A549 (cell line): ENCODE measurements at regions not wholly inside any gene's neighbourhood (a gene's known extent, or its start where the extent isn't known, plus 50 kb on each side); places are given as distances from the start of the nearest gene placed in this dataset.

Experiments
- ATAC-seq, 2 experiments: fragments of 200-7000 bp in 1 of 2; fragments of >200 bp in 1 of 2; cut with Nextera tagmentation in 1 of 2; cut with Tn5 transposase in 1 of 2; 3 replicates each; pipeline versions ENCODE4 v1.8.0 to v1.9.1; 2018 to 2020; ENCODE audit warnings: mild to moderate bottlenecking in 1 of 2, moderate library complexity in 1 of 2
- CTCF ChIA-PET: fragments of 300-600 bp; sonication (Branson Sonifier 250); formaldehyde crosslinking; extraction: SDS; loops from one replicate; lab custom pipeline; 2021; ENCODE audit warnings: antibody characterized with exemption, inconsistent platforms; lab: Yijun Ruan, JAX
- POLR2A ChIA-PET: fragments of 350-600 bp; formaldehyde crosslinking; extraction: SDS; loops from one replicate; lab custom pipeline; 2021; ENCODE audit warnings: antibody characterized with exemption, inconsistent platforms; lab: Yijun Ruan, JAX
- DNase-seq, 2 experiments: peaks; one replicate each; pipeline versions ENCODE4 v3.0.0 to v3.0.0-alpha.2; 2011 to 2016; ENCODE audit warnings: low read depth in 1 of 2, low spot score in 1 of 2
- FAIRE-seq: peaks from 2 replicates; lab custom pipeline; 2011; peaks lifted over from hg19 to GRCh38; lab: Jason Lieb, UNC
- H3K27ac ChIP-seq, 2 experiments: fragments of >200 bp; sonication (Bioruptor Twin); formaldehyde crosslinking; 3 replicates each; pipeline ENCODE4 v1.5.1; 2016 to 2017
- H3K4me1 ChIP-seq: fragments of >200 bp; sonication (Bioruptor Twin); formaldehyde crosslinking; 3 replicates; pipeline ENCODE4 v1.6.1; 2016
- H3K4me2 ChIP-seq: fragments of >200 bp; sonication (Bioruptor Twin); formaldehyde crosslinking; 3 replicates; pipeline ENCODE4 v1.6.1; 2016
- H3K4me3 ChIP-seq: fragments of >200 bp; sonication (Bioruptor Twin); formaldehyde crosslinking; 3 replicates; pipeline ENCODE4 v1.5.1; 2016
- H3K9me3 ChIP-seq: fragments of >200 bp; sonication (Bioruptor Twin); formaldehyde crosslinking; 3 replicates; pipeline ENCODE4 v1.6.1; 2016
- ATOH8 ChIP-seq: fragments of 250-450 bp; sonication (Bioruptor Pico); IDR thresholded peaks from 2 replicates; pipeline ENCODE4 v1.5.0; 2020; ENCODE audit warnings: low read depth, mild to moderate bottlenecking, moderate library complexity
- CEBPB ChIP-seq, 2 experiments: fragments of >200 bp in 1 of 2; sonication (Bioruptor Twin) in 1 of 2; formaldehyde crosslinking in 1 of 2; IDR thresholded peaks; 2 replicates each; pipeline ENCODE4 v1.6.1; 2012 to 2016
- CHD2 ChIP-seq: fragments of 150-350 bp; IDR thresholded peaks from 2 replicates; pipeline ENCODE4 v1.6.1; 2014; ENCODE audit warnings: low read length; ENCODE audit not compliant: partially characterized antibody
- CHD4 ChIP-seq: fragments of 200-600 bp; sonication (generic); IDR thresholded peaks from 2 replicates; pipeline ENCODE4 v1.6.1; 2016; ENCODE audit warnings: antibody characterized with exemption, mild to moderate bottlenecking, borderline replicate concordance
- CTCF ChIP-seq: fragments of >200 bp; sonication (Bioruptor Twin); formaldehyde crosslinking; IDR thresholded peaks from 3 replicates; pipeline ENCODE4 v1.5.1; 2016
- EHMT2 ChIP-seq: fragments of 200-600 bp; sonication (generic); IDR thresholded peaks from 2 replicates; pipeline ENCODE4 v1.6.1; 2016; ENCODE audit warnings: antibody characterized with exemption, low read depth, mild to moderate bottlenecking, moderate library complexity
- EP300 ChIP-seq, 2 experiments: fragments of >200 bp; sonication (Bioruptor Twin); formaldehyde crosslinking; IDR thresholded peaks; 2 replicates in 1 of 2; 3 replicates in 1 of 2; pipeline ENCODE4 v1.6.1; 2016 to 2017
- FOSB ChIP-seq: fragments of 250-450 bp; sonication (Bioruptor Pico); IDR thresholded peaks from 2 replicates; pipeline ENCODE4 v1.5.0; 2020; ENCODE audit warnings: mild to moderate bottlenecking, moderate library complexity
- FOSL2 ChIP-seq, 2 experiments: fragments of 450-650 bp in 1 of 2; fragments of >200 bp in 1 of 2; sonication (Bioruptor Twin) in 1 of 2; formaldehyde crosslinking; IDR thresholded peaks; 2 replicates each; pipeline versions ENCODE4 v1.5.0 to v1.6.1; 2016 to 2020; ENCODE audit warnings: mild to moderate bottlenecking in 1 of 2, moderate library complexity in 1 of 2
- FOXS1 ChIP-seq: fragments of 250-450 bp; sonication (Bioruptor Pico); IDR thresholded peaks from 2 replicates; pipeline ENCODE4 v1.5.0; 2020; ENCODE audit warnings: mild to moderate bottlenecking, moderate library complexity
- GATA3 ChIP-seq: IDR thresholded peaks from 2 replicates; pipeline ENCODE4 v1.6.1; 2012; ENCODE audit warnings: borderline replicate concordance
- HES2 ChIP-seq: fragments of >200 bp; sonication (Bioruptor Twin); formaldehyde crosslinking; IDR thresholded peaks from 2 replicates; pipeline ENCODE4 v1.6.1; 2016
- HOXA7 ChIP-seq: fragments of 250-450 bp; sonication (Bioruptor Pico); IDR thresholded peaks from 2 replicates; pipeline ENCODE4 v1.5.0; 2020; ENCODE audit warnings: mild to moderate bottlenecking, moderate library complexity
- JUN ChIP-seq, 2 experiments: fragments of >200 bp; sonication (Bioruptor Twin); formaldehyde crosslinking; IDR thresholded peaks; 2 replicates in 1 of 2; 3 replicates in 1 of 2; pipeline ENCODE4 v1.6.1; 2016 to 2017
- MYC ChIP-seq: IDR thresholded peaks from 2 replicates; pipeline ENCODE4 v1.6.1; 2012; ENCODE audit warnings: mild to moderate bottlenecking, inconsistent platforms, low read length, improper control_type of control experiment, borderline replicate concordance
- NPAS2 ChIP-seq: fragments of 250-450 bp; sonication (Bioruptor Pico); IDR thresholded peaks from 2 replicates; pipeline ENCODE4 v1.8.0; 2022; ENCODE audit warnings: mild to moderate bottlenecking, moderate library complexity, borderline replicate concordance
- NR3C1 ChIP-seq: fragments of >200 bp; sonication (Bioruptor Twin); formaldehyde crosslinking; IDR thresholded peaks from 3 replicates; pipeline ENCODE4 v1.6.1; 2017
- POLR2AphosphoS2 ChIP-seq: conservative IDR thresholded peaks from 2 replicates; pipeline ENCODE4 v1.6.1; 2012; ENCODE audit warnings: low read length, improper control_type of control experiment, inconsistent platforms
- RARB ChIP-seq: fragments of 250-450 bp; sonication (Bioruptor Pico); IDR thresholded peaks from 2 replicates; pipeline ENCODE4 v1.8.0; 2021; ENCODE audit warnings: mild to moderate bottlenecking, moderate library complexity
- SMC3 ChIP-seq: fragments of >200 bp; sonication (Bioruptor Twin); formaldehyde crosslinking; IDR thresholded peaks from 3 replicates; pipeline ENCODE4 v1.6.1; 2018; ENCODE audit warnings: inconsistent platforms
- TFCP2L1 ChIP-seq: fragments of 250-450 bp; sonication (Bioruptor Pico); IDR thresholded peaks from 2 replicates; pipeline ENCODE4 v1.5.0; 2021; ENCODE audit warnings: mild to moderate bottlenecking
- TP53 ChIP-seq: fragments of 250-450 bp; sonication (Bioruptor Pico); IDR thresholded peaks from 2 replicates; pipeline ENCODE4 v1.5.0; 2021; ENCODE audit warnings: mild to moderate bottlenecking, moderate library complexity
- ZC3H11A ChIP-seq: fragments of 450-650 bp; IDR thresholded peaks from 2 replicates; pipeline ENCODE4 v1.6.1; 2014; ENCODE audit warnings: antibody characterized with exemption, mild to moderate bottlenecking
- ZFP36 ChIP-seq: fragments of 450-650 bp; IDR thresholded peaks from 2 replicates; pipeline ENCODE4 v1.6.1; 2014; ENCODE audit warnings: borderline replicate concordance; ENCODE audit not compliant: partially characterized antibody
- ZSCAN20 ChIP-seq: fragments of 250-450 bp; sonication (Bioruptor Pico); IDR thresholded peaks from 2 replicates; pipeline ENCODE4 v1.8.0; 2022; ENCODE audit warnings: mild to moderate bottlenecking, moderate library complexity
- WGBS: methylation state at CpG from one replicate; pipeline ENCODE4 v1.1.6; 2017; ENCODE audit errors: missing lambda C conversion rate; 5-methylcytosine and 5-hydroxymethylcytosine counted together
- TF ChIP-seq, protein P1 (sequence below): fragments of 450-650 bp; IDR thresholded peaks from 2 replicates; pipeline ENCODE4 v1.6.1; 2014; ENCODE audit warnings: antibody characterized with exemption
- TF ChIP-seq, protein P2 (sequence below): IDR thresholded peaks from 2 replicates; pipeline ENCODE4 v1.6.1; 2012

DNA sequence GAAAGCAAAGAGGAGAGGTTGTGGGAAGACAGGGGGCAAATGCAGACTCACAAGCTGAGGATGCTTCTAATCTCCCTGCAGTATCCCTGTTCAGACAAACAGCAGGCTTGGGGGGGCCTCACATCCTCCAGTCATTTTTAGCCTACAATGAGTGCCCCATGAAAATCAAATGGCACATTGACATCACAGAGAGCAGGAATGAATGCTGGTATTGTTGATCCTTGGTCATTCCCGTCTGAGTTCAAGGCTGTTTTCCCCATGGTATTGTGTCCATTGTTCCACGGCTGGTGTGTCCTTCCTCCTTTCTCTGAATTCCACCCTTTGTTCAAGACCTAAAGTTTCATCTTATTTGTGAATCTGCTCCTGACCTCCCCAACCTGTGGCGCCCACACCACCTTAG is 545.6 kb downstream of the AJAP1 start:
- CTCF ChIA-PET = no interaction called here
- no peak overlapping the region for H3K4me3 ChIP-seq
- H3K4me1 ChIP-seq = no peaks in the 10 kb centered on the region
- FAIRE-seq = no peak
- no peak for DNase-seq
- no peak for TF ChIP-seq POLR2AphosphoS2
- TF ChIP-seq ZFP36 = no peak
- no peak for TF ChIP-seq CHD2
- TF ChIP-seq ATOH8 (CRISPR knock-in tag) = no peak
- TF ChIP-seq HES2 = no peak
- no peak for TF ChIP-seq FOXS1 (CRISPR knock-in tag)
- H3K27ac ChIP-seq = no peak overlapping the region
- no peak for ATAC-seq
- WGBS = 0% methylated on average over 3 of the region's 3 CpGs
- H3K4me2 ChIP-seq = no peak overlapping the region
- no peaks in the 10 kb centered on the region for H3K9me3 ChIP-seq
- POLR2A ChIA-PET = no interaction called here

GRCh38 chr1:5198328-5198727 is 543.9 kb downstream of the AJAP1 start:
- Histone ChIP-seq H3K27ac (no peak overlapping the region), H3K9me3 (no peaks in the 10 kb centered on the region), H3K4me1 (no peaks in the 10 kb centered on the region), H3K4me3 (no peak overlapping the region), H3K4me2 (no peak overlapping the region)
- TF ChIP-seq EP300 (IDR thresholded peaks at IDR 0.05) = no peak
- no peak for TF ChIP-seq TP53 (CRISPR knock-in tag)
- TF ChIP-seq HOXA7 (CRISPR knock-in tag) = no peak
- no peak for TF ChIP-seq GATA3
- TF ChIP-seq CHD4 = no peak
- no peak for TF ChIP-seq CTCF
- TF ChIP-seq, protein P1, sequence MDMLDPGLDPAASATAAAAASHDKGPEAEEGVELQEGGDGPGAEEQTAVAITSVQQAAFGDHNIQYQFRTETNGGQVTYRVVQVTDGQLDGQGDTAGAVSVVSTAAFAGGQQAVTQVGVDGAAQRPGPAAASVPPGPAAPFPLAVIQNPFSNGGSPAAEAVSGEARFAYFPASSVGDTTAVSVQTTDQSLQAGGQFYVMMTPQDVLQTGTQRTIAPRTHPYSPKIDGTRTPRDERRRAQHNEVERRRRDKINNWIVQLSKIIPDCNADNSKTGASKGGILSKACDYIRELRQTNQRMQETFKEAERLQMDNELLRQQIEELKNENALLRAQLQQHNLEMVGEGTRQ = no peak
- no peak for TF ChIP-seq ZC3H11A
- no peak for TF ChIP-seq FOSL2 (IDR thresholded peaks at IDR 0.05)
- TF ChIP-seq FOSL2 (CRISPR knock-in tag; IDR thresholded peaks at IDR 0.05) = no peak
- no peak for TF ChIP-seq CEBPB (IDR thresholded peaks at IDR 0.05)
- no peak for TF ChIP-seq RARB
- TF ChIP-seq SMC3 = no peak
- ChIA-PET POLR2A (no interaction called here), CTCF (no interaction called here)
- DNase-seq = no peak
- FAIRE-seq = no peak
- ATAC-seq = no peak
- 40% methylated on average over 5 of the region's 5 CpGs for WGBS

DNA sequence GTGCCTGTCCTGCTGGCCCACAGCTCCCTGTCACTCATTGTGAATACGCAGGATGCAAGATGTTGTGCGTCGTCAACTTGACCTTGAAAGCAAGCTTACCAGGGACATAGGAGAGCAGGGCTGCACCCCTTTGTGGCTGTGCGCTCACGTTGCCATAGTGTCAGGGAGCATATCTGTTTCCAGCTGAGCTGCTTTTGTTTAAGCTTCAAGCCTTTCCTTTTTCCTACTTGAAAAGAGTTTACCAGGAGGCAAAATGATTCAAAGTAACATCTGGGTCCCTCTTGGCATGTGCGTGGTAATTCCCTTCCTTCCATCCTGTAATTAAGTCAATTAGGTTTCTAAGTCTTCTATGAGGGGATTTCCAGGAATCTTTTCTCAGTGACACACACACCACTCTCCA is 537.1 kb downstream of the AJAP1 start:
- WGBS = 40% methylated on average over 6 of the region's 6 CpGs

More for the DNA sequence above, 537.1 kb downstream of the AJAP1 start:
- no peak for TF ChIP-seq MYC
- no peak for TF ChIP-seq EP300 (IDR thresholded peaks at IDR 0.05)
- no peak for TF ChIP-seq TP53 (CRISPR knock-in tag)
- TF ChIP-seq ZSCAN20 = no peak
- no peak for TF ChIP-seq CTCF
- TF ChIP-seq ZFP36 = no peak
- no peak for TF ChIP-seq NPAS2
- TF ChIP-seq EHMT2 = no peak
- no peak for TF ChIP-seq HOXA7 (CRISPR knock-in tag)
- TF ChIP-seq, protein P2, sequence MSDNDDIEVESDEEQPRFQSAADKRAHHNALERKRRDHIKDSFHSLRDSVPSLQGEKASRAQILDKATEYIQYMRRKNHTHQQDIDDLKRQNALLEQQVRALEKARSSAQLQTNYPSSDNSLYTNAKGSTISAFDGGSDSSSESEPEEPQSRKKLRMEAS = no peak
- no peak for TF ChIP-seq ATOH8 (CRISPR knock-in tag)
- no peak for TF ChIP-seq ZC3H11A
- TF ChIP-seq TFCP2L1 (CRISPR knock-in tag) = no peak
- no peak for TF ChIP-seq FOSB (CRISPR knock-in tag)
- no peak for TF ChIP-seq RARB
- no peak for TF ChIP-seq NR3C1
- TF ChIP-seq JUN (IDR thresholded peaks at IDR 0.05) = no peak
- TF ChIP-seq, all 56 proteins: peak for 0
- DNase-seq (no peak), FAIRE-seq (no peak), ATAC-seq (no peak)
- Histone ChIP-seq H3K4me2 (no peak overlapping the region), H3K4me3 (no peak overlapping the region), H3K4me1 (no peaks in the 10 kb centered on the region), H3K27ac (no peak overlapping the region), H3K9me3 (no peaks in the 10 kb centered on the region)
- POLR2A ChIA-PET = no interaction called here
- CTCF ChIA-PET = no interaction called here
